H7 (cell line): ENCODE measurements at regions not wholly inside any gene's neighbourhood (a gene's known extent, or its start where the extent isn't known, plus 50 kb on each side); places are given as distances from the start of the nearest gene placed in this dataset.

Experiments used
- DNase-seq: peaks from one replicate; pipeline ENCODE4 v3.0.0; 2012
- H3K27me3 ChIP-seq: 2 replicates; pipeline ENCODE4 v1.6.0; 2011; ENCODE audit warnings: mild to moderate bottlenecking, low read length; ENCODE audit not compliant: control insufficient read depth, insufficient read depth
- H3K36me3 ChIP-seq: replicated peaks from 2 replicates; pipeline ENCODE4 v1.5.1; 2011; ENCODE audit warnings: low read length; ENCODE audit not compliant: control insufficient read depth, insufficient read depth
- H3K4me3 ChIP-seq: 2 replicates; pipeline ENCODE4 v1.5.1; 2011; ENCODE audit warnings: low read depth, mild to moderate bottlenecking, control low read depth, low read length, moderate library complexity; ENCODE audit not compliant: insufficient read depth

DNA sequence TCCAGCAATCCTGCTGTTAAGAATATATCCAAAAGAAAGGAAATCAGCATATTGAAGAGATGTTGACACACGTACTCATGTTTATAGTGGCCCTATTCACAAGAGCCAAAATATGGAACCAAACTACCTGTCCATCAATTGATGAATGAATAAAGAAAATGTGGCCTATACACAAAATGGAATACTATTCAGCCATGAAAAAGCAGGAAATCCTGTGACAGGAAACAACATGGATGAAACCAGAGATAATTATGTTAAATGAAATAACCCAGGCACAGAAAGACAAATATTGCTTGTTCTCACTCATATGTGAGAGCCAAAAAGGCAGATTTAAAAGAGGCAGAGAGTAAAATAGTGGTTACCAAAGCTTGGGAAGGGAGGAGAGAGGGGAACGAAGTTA is 127.1 kb downstream of the KCNJ2 start:
- no peak for DNase-seq
- H3K36me3 ChIP-seq, result no peaks in the 10 kb centered on the region
- H3K27me3 ChIP-seq, result no peaks in the 10 kb centered on the region
- H3K4me3 ChIP-seq, result no peak overlapping the region

DNA sequence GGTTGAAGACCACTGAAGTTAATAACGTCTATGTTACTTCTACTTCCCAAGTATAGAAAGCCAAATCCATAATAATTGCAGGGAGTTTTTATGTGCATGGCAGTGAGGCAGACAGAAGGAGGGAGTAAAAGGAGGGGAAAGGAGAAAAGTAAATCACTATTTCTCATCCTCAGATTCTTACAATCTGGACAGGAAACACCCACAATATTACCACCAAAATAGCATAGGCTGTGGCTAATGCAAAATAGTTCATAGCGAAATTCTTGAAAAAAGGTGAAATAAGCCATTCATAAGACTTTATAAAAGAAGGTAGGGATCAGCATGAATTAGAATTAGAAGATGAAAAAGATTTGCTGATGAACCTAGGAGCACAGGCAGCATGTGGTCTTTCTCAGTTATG is 128.1 kb downstream of the KCNJ2 start:
- no peaks in the 10 kb centered on the region for H3K36me3 ChIP-seq
- no peak for DNase-seq
- no peak overlapping the region for H3K4me3 ChIP-seq
- H3K27me3 ChIP-seq, result no peaks in the 10 kb centered on the region

DNA sequence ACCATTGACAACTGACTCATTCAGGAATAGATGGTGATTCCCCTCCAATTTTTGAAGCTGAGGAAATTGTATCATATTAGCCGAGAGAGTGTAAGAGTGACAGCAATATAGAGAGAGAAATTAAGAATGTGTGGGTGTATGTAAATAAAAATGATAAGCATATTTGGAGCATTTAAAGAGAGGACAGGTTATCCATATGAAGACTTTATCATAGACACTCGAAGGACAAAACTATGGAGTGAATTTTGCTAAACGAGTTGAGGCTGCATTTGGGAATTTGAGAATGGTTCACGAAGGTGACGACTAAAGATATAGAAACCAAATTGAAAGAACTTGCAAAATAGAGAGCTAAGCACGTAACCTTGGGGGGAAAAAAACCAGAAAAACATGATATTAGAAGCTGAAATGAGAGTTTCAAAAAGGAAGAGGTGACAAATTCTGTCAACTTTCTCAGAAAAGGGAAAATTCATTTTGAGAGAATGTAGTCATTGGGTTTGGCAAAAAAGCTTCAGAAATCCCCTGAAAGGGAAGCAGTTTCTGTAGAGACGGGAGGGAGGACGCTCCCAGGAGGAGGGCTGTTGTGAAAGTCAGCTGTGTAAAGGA is 129.7 kb downstream of the KCNJ2 start:
- no peaks in the 10 kb centered on the region for H3K36me3 ChIP-seq
- H3K27me3 ChIP-seq, result no peaks in the 10 kb centered on the region
- no peak for DNase-seq
- no peak overlapping the region for H3K4me3 ChIP-seq

DNA sequence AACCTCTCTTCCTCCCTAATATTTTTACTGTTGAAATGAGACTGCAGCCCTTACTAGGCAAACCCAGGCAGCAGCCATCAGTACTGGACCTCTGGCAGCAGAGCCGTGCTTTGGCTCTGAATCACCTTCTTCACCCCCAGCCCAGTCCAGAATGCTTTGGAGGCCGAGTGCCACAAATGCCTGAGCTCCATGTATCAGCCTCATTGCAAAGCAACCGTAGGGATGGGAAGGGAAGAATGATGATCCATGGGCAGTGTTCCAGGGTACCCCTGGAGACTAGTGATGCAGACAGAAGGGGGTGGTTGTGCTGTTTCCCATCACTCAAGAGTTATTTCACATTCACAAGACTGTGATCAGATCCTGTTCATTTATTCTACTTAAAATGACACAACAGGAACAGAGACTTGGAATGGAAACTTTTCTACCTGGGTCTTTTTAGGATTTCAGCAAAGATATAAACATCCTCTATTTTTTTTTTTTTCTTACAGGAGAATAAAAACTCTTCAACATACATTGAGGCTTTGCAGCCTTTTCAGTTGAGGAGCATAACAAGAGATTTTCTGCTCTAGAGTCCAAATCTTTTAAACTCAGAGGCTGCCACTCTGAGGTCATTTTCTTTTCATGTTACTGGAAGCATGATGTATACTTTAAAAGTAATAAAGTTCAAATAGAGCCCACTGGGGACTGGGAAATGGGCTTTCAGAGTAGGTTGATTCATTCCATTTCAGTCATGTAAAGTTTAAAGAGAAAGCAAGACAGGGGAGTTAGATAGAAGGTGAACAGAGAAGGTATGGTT is 138.3 kb downstream of the KCNJ2 start:
- H3K36me3 ChIP-seq, result no peaks in the 10 kb centered on the region
- no peak overlapping the region for H3K4me3 ChIP-seq
- no peak for DNase-seq
- no peaks in the 10 kb centered on the region for H3K27me3 ChIP-seq

DNA sequence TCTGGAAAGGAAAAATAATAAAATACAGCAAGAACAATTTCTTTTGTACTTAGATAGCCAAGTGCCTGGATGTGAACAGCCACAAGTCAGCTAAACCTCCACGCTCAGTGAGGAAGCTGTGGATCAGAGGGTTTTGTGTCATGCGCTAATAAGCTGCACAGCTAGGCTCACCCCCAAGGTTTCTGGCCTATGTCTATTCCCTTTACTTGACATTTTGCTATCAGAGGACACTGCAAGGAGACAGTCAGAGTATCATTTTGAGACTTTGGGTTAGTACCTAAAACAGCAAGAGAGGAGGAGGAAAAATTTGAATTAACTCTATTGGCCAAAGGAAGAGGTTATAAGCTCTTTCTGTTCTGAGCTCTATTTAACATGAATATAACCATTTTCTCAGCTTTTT is 139.3 kb downstream of the KCNJ2 start:
- Histone ChIP-seq H3K4me3 (no peak overlapping the region), H3K27me3 (no peaks in the 10 kb centered on the region), H3K36me3 (no peaks in the 10 kb centered on the region)
- no peak for DNase-seq

DNA sequence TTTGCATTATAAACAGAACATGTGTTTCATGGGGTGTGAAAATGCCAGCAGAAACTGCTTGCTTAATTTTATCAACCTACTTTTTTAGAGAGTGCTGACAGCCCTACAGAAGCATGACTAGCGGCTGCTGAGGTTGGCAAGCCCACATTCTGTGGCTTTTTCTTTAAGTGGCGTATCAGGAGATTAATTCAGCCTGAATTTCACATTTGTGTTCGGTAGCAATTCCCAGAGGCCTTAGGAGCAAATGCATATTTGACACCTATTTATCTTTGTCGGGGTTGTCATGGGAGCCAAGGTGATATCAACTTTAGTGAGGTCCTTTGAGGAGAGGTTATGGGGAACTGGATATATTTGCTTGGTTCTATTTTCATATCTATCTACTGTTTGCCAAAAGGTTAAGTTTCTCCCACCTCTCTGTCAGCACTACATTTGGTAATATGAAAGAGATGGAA is 140.9 kb downstream of the KCNJ2 start:
- no peaks in the 10 kb centered on the region for H3K27me3 ChIP-seq
- H3K36me3 ChIP-seq, result no peaks in the 10 kb centered on the region
- DNase-seq, result no peak
- H3K4me3 ChIP-seq, result no peak overlapping the region

DNA sequence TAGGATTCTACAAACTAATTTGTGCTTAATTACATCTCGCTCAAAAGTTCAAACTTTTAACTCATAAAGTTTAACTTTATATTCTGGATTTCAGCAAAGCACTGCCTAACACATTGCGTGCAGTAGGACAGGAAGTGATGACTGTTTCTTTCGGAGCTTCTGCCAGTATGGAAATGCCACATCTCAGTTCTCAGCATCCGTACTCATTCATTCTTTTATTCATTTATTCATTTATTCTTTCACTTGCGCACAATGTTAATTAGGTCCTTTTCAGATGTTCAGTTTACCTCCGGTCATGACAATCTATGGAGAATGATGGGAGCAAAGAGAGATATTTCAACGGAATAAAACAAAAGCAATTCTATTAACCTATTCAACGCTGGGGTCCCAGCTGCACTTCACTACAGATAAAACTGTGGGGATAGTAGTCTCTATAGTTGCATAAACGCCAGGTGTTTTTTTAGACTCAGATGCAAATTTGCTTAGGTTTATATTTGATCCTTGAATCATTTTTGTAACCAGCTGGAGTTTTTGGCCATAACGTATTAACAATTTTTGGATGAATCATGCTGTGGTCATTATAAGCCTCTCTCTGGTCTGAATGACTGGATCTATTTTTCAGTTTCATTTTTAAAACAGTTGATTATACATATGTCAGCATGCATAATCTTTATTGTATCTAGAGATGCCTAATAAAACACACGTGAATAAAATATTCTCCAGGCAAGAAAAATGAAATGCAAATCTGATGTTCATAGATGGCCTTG is 143.9 kb downstream of the KCNJ2 start:
- Histone ChIP-seq H3K4me3 (no peak overlapping the region), H3K36me3 (no peaks in the 10 kb centered on the region), H3K27me3 (no peaks in the 10 kb centered on the region)
- no peak for DNase-seq

DNA sequence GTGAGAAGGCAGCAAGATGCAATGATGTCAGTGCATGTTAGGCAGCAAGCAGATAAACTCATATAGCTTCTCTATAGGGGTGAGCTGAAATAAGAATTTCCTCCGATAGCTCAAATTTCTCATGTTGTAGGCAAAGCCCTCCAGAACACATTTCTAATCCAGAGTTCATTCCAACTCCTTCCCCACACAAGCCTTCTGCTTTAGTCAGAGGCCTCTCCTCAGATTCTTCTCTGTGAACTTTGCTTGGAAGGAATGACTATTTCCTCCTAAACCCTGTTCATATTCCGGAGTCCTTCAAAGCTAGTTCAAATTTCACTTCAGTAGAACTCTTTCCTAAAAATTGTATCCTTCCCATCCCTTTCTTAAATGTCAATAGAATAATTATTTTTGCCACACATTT is 144.8 kb downstream of the KCNJ2 start:
- no peak for DNase-seq
- Histone ChIP-seq H3K4me3 (no peak overlapping the region), H3K27me3 (no peaks in the 10 kb centered on the region), H3K36me3 (no peaks in the 10 kb centered on the region)

DNA sequence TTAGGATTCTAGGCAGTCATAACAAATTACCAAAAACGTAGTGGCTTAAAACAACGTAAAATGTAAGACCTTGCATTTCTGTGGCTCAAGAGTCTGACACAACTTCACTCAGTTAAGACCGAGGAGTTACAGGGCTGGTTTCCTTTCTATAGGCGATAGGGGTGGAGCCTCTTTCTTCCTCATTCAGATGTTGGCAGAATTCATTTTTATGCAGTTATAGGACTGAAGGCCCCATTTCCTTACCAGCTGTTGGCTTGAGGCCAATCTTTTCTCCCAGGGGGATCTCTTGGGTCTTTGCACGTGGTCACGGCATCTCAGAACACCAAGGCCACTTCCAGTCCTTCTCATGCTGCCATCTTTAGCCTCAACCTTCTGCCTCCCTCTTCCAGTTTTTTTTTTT is 145.2 kb downstream of the KCNJ2 start:
- H3K36me3 ChIP-seq, result no peaks in the 10 kb centered on the region
- no peak overlapping the region for H3K4me3 ChIP-seq
- DNase-seq, result no peak

DNA sequence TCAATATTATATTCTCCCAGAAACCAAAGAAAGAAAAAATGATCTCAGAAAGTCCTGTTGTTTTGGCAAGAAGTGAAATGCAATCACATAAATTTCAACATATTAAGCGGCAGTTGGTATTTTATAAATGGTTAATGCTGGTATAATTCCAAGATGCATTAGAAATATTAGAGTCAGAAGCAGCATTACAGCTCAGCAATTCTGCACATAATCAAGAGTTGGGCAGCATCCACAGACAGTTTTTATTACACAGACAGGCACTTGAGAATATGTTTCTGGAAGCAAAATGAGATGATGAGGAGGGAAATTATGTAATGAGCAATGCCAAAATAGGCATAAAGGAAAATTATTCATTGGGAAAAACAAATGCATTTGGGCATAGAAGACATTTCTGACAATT is 148.1 kb downstream of the KCNJ2 start:
- H3K36me3 ChIP-seq, result no peaks in the 10 kb centered on the region
- no peaks in the 10 kb centered on the region for H3K27me3 ChIP-seq
- no peak for DNase-seq
- H3K4me3 ChIP-seq, result no peak overlapping the region

More for the DNA sequence above, 145.2 kb downstream of the KCNJ2 start:
- no peaks in the 10 kb centered on the region for H3K27me3 ChIP-seq

DNA sequence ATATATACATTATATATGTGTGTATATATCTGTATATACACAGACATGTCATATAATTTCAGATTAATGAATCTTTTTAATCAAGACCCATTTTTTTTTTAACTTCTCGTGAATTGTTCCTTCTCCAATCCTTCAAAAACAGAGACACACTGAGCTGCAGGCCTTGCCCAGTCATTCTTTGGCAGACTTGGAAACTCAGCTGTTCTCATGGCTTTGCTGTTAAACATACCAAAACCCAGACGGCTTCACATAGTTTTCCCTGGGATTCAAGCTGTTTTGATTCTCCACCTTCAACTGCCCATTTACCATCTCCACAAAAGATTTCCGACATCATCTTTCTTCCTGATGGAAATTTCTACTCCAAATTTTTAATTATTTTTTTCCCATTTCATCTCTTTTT is 148.7 kb downstream of the KCNJ2 start:
- Histone ChIP-seq H3K36me3 (no peaks in the 10 kb centered on the region), H3K4me3 (no peak overlapping the region), H3K27me3 (no peaks in the 10 kb centered on the region)
- DNase-seq, result no peak

DNA sequence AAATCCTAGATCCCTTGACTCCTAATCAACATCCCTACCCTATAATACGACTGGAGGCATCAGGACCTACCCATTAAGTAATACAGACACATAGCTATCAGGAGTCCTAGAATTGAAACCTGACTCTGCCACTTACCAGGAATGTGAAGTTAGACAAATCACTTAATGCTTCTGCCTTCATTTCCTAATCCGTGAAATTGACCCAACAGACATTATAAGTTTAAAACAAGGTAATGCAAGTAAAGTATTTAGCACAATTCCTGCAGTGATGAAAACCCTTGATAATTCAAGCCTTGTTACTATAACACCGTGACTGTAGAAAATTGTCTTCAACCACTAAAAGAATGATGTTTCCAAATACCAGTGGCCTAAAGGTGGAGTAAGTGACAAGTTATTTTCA is 150.2 kb downstream of the KCNJ2 start:
- Histone ChIP-seq H3K4me3 (no peak overlapping the region), H3K36me3 (no peaks in the 10 kb centered on the region), H3K27me3 (no peaks in the 10 kb centered on the region)
- DNase-seq, result no peak

DNA sequence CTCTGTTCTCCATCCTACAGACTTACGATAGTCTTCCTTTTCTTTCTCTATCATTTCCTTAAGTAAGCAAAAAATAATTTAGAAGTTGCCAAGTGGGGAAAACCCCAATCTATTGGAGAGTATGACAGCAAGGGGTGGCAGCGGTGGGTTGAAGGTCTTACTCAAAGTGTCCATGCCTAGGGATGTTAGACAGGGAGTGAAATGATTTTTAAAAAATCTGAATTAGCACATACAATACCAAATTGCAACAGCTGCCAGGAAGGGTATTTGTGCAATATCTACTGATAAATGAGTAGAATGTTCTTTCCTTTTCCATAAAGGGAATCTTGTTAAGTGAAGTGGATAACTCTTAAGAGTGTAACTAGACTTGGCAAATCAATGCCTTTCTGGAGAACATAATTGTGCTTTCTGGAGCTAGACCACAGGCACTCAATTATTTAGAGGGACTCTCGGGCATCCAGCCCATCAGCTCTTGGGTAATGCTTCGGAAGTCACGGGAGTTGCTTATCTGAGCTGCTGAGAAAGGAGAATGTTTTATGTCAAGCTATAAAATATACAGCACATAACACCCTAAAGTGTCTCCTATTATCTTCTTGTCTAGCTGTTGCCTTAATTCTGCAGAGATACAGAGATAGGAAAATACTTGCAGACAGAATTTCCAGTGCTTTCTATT is 151.5 kb downstream of the KCNJ2 start:
- Histone ChIP-seq H3K4me3 (no peak overlapping the region), H3K27me3 (no peaks in the 10 kb centered on the region), H3K36me3 (no peaks in the 10 kb centered on the region)
- DNase-seq, result no peak

DNA sequence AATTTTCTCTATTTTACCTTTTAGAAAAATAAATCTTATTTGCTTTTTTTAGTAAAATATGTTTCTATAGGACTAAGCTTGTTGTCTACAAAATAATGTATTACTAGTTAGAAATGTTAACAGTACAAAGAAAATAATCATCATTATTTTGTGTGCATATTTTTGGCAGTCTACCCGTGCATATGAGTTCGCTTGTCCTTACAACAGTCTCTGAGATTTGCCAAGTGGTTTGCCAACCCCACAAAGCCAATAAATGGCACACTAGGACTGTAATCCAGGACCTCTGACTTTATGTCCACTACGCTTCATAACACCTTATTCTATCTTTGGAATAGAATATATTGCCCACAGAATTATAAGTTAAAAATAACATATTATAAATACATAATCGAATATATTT is 152.0 kb downstream of the KCNJ2 start:
- Histone ChIP-seq H3K36me3 (no peaks in the 10 kb centered on the region), H3K4me3 (no peak overlapping the region), H3K27me3 (no peaks in the 10 kb centered on the region)
- DNase-seq, result no peak
